GM12878 (cell line): ENCODE measurements at regions not wholly inside any gene's neighbourhood (a gene's known extent, or its start where the extent isn't known, plus 50 kb on each side); places are given as distances from the start of the nearest gene placed in this dataset.

ENCODE experiments used
- CBX5 ChIP-seq: sonication (generic); IDR thresholded peaks from 2 replicates; pipeline ENCODE4 v1.6.1; 2016; ENCODE audit warnings: low read depth, moderate library complexity, mild to moderate bottlenecking, inconsistent platforms
- CTCF ChIP-seq, 3 experiments: IDR thresholded peaks in 2 of 3; conservative IDR thresholded peaks in 1 of 3; 2 replicates each; pipeline ENCODE4 v1.5.1; 2011; ENCODE audit warnings: low read depth in 3 of 3, low read length in 3 of 3, mild to moderate bottlenecking in 3 of 3, control low read depth in 2 of 3, moderate library complexity in 2 of 3, inconsistent platforms in 1 of 3, mixed read lengths in 1 of 3; ENCODE audit not compliant: control insufficient read depth in 2 of 3, insufficient read depth in 1 of 3; ENCODE audit errors: extremely low read depth in 1 of 3
- MAX ChIP-seq: IDR thresholded peaks from 2 replicates; pipeline ENCODE4 v1.6.1; 2012; ENCODE audit warnings: low read depth, low read length, improper control_type of control experiment
- NFIC ChIP-seq: IDR thresholded peaks from 2 replicates; pipeline ENCODE4 v1.6.1; 2012; ENCODE audit warnings: low read depth, mild to moderate bottlenecking, inconsistent platforms, low read length, moderate library complexity
- NFXL1 ChIP-seq: fragments of 450-650 bp; IDR thresholded peaks from 2 replicates; pipeline ENCODE4 v1.6.1; 2017; ENCODE audit warnings: antibody characterized with exemption, mild to moderate bottlenecking, borderline replicate concordance
- POLR2A ChIP-seq: IDR thresholded peaks from 2 replicates; pipeline ENCODE4 v1.6.1; 2011; ENCODE audit warnings: low read depth, mild to moderate bottlenecking, low read length
- SMAD1 ChIP-seq: fragments of 450-650 bp; IDR thresholded peaks from 2 replicates; pipeline ENCODE4 v1.6.1; 2018; ENCODE audit warnings: mild to moderate bottlenecking, low read depth; ENCODE audit not compliant: partially characterized antibody

GRCh38 chr12:24418157-24418556 is 468.7 kb upstream of the SOX5 start:
- TF ChIP-seq POLR2A, result no peak
- TF ChIP-seq CBX5, result no peak
- no peak for TF ChIP-seq SMAD1
- TF ChIP-seq CTCF (IDR thresholded peaks at IDR 0.05 in 2 of 3, conservative IDR thresholded peaks at IDR 0.05 in 1 of 3; ENCODE audit: control insufficient read depth in 2 of 3, extremely low read depth in 1 of 3, insufficient read depth in 1 of 3, low read depth in 3 of 3, low read length in 3 of 3), result no peak
- TF ChIP-seq MAX, result no peak
- TF ChIP-seq NFIC, result no peak
- no peak for TF ChIP-seq NFXL1
